Mesenchymal stem cell (in vitro differentiated cells and primary cell): ENCODE measurements at regions not wholly inside any gene's neighbourhood (a gene's known extent, or its start where the extent isn't known, plus 50 kb on each side); places are given as distances from the start of the nearest gene placed in this dataset.

Source experiments
- DNase-seq: peaks from one replicate; pipeline ENCODE4 v3.0.0-alpha.2; 2013
- H2AFZ ChIP-seq: one replicate; pipeline ENCODE4 v1.6.1; 2013; ENCODE audit warnings: low read depth, mild to moderate bottlenecking, control low read depth, inconsistent platforms, low read length, moderate library complexity
- H2AK5ac ChIP-seq: 2 replicates; pipeline ENCODE4 v1.6.1; 2013; ENCODE audit warnings: low read length, moderate library complexity, mild to moderate bottlenecking, inconsistent platforms; ENCODE audit not compliant: severe bottlenecking
- H2BK120ac ChIP-seq: one replicate; pipeline ENCODE4 v1.6.1; 2013; ENCODE audit warnings: low read depth, mild to moderate bottlenecking, inconsistent platforms, low read length, moderate library complexity
- H2BK12ac ChIP-seq, 2 experiments: one replicate each; pipeline ENCODE4 v1.6.1; 2013; ENCODE audit warnings: inconsistent platforms in 2 of 2, low read length in 2 of 2, mild to moderate bottlenecking in 2 of 2, moderate library complexity in 2 of 2, control low read depth in 1 of 2
- H2BK15ac ChIP-seq: one replicate; pipeline ENCODE4 v1.6.1; 2013; ENCODE audit warnings: mild to moderate bottlenecking, low read depth, inconsistent platforms; ENCODE audit not compliant: poor library complexity, severe bottlenecking
- H2BK5ac ChIP-seq: 2 replicates; pipeline ENCODE4 v1.6.1; 2013; ENCODE audit warnings: low read depth, mild to moderate bottlenecking, low read length, control low read depth, inconsistent platforms; ENCODE audit not compliant: poor library complexity, severe bottlenecking
- H3K14ac ChIP-seq, 2 experiments: one replicate each; pipeline ENCODE4 v1.6.1; 2013; ENCODE audit warnings: inconsistent platforms in 2 of 2, low read length in 2 of 2, control low read depth in 1 of 2, mild to moderate bottlenecking in 1 of 2, moderate library complexity in 1 of 2
- H3K18ac ChIP-seq, 2 experiments: one replicate each; pipeline ENCODE4 v1.6.1; 2013; ENCODE audit warnings: inconsistent platforms in 2 of 2, low read length in 2 of 2, control low read depth in 1 of 2, low read depth in 1 of 2, mild to moderate bottlenecking in 1 of 2
- H3K23ac ChIP-seq, 2 experiments: one replicate each; pipeline ENCODE4 v1.6.1; 2013; ENCODE audit warnings: inconsistent platforms in 2 of 2, low read length in 2 of 2, mild to moderate bottlenecking in 2 of 2, moderate library complexity in 2 of 2, control low read depth in 1 of 2
- H3K27ac ChIP-seq: 2 replicates; pipeline ENCODE4 v1.5.1; 2013; ENCODE audit warnings: mild to moderate bottlenecking, moderate library complexity, low read length, control low read depth, inconsistent platforms; ENCODE audit not compliant: poor library complexity, severe bottlenecking
- H3K27me3 ChIP-seq, 2 experiments: 2 replicates each; pipeline versions ENCODE4 v1.6.1 to v1.7.0; 2013; ENCODE audit warnings: low read length in 2 of 2, mild to moderate bottlenecking in 2 of 2, moderate library complexity in 2 of 2, control low read depth in 1 of 2, inconsistent platforms in 1 of 2; ENCODE audit not compliant: control insufficient read depth in 1 of 2, insufficient read depth in 1 of 2
- H3K36me3 ChIP-seq, 2 experiments: 2 replicates each; pipeline versions ENCODE4 v1.6.1 to v1.7.0; 2013; ENCODE audit warnings: low read length in 2 of 2, control low read depth in 1 of 2, inconsistent platforms in 1 of 2, low read depth in 1 of 2, mild to moderate bottlenecking in 1 of 2; ENCODE audit not compliant: insufficient read depth in 2 of 2, control insufficient read depth in 1 of 2
- H3K4ac ChIP-seq, 2 experiments: one replicate each; pipeline ENCODE4 v1.6.1; 2013; ENCODE audit warnings: inconsistent platforms in 2 of 2, low read length in 2 of 2, mild to moderate bottlenecking in 2 of 2, moderate library complexity in 2 of 2, control low read depth in 1 of 2, low read depth in 1 of 2
- H3K4me1 ChIP-seq: 2 replicates; pipeline ENCODE4 v1.6.1; 2013; ENCODE audit warnings: low read depth, low read length, control low read depth; ENCODE audit not compliant: control insufficient read depth, insufficient read depth
- H3K4me2 ChIP-seq: 2 replicates; pipeline ENCODE4 v1.6.1; 2013; ENCODE audit warnings: low read length, mild to moderate bottlenecking, inconsistent platforms; ENCODE audit not compliant: poor library complexity, severe bottlenecking
- H3K4me3 ChIP-seq, 2 experiments: 2 replicates each; pipeline versions ENCODE4 v1.5.1 to v1.7.0; 2013; ENCODE audit warnings: low read length in 2 of 2, mild to moderate bottlenecking in 2 of 2, control low read depth in 1 of 2, low read depth in 1 of 2; ENCODE audit not compliant: insufficient read depth in 1 of 2
- H3K79me1 ChIP-seq: replicated peaks from 2 replicates; pipeline ENCODE4 v1.6.1; 2013; ENCODE audit warnings: mild to moderate bottlenecking, control low read depth, low read length, inconsistent platforms; ENCODE audit not compliant: poor library complexity, severe bottlenecking
- H3K9ac ChIP-seq: 2 replicates; pipeline ENCODE4 v1.7.0; 2013; ENCODE audit warnings: mild to moderate bottlenecking, low read length, moderate library complexity
- H3K9me3 ChIP-seq: 2 replicates; pipeline ENCODE4 v1.7.0; 2013; ENCODE audit warnings: mild to moderate bottlenecking, low read length; ENCODE audit not compliant: control insufficient read depth
- H4K8ac ChIP-seq: one replicate; pipeline ENCODE4 v1.6.1; 2013; ENCODE audit warnings: inconsistent platforms, mild to moderate bottlenecking, low read length, moderate library complexity
- H4K91ac ChIP-seq: one replicate; pipeline ENCODE4 v1.6.1; 2013; ENCODE audit warnings: mild to moderate bottlenecking, low read length, inconsistent platforms
- WGBS: methylation state at CpG from one replicate; pipeline ENCODE4 v1.1.7; 2013; ENCODE audit warnings: mixed read lengths; 5-methylcytosine and 5-hydroxymethylcytosine counted together

GRCh38 chr2:128628996-128629395 is 310.3 kb upstream of the HS6ST1 start:
- Histone ChIP-seq H3K4me2 (no peak overlapping the region), H3K4me3 (no peak overlapping the region), H2BK15ac (no peak overlapping the region), H3K23ac (no peak overlapping the region), H3K14ac (no peak overlapping the region), H2AFZ (no peak overlapping the region), H3K4ac (no peak overlapping the region), H3K27ac (no peak overlapping the region), H3K9me3 (no peaks in the 10 kb centered on the region), H4K91ac (no peak overlapping the region), H3K79me1 (no peaks in the 10 kb centered on the region), H2BK5ac (no peak overlapping the region), H2BK12ac (no peak overlapping the region), H2BK120ac (no peak overlapping the region), H3K36me3 (no peaks in the 10 kb centered on the region), H3K4me1 (peaks cover 4% of the 10 kb centered on the region), H3K27me3 (peaks cover 21 to 46% of the 10 kb centered on the region in 2 experiments), H2AK5ac (no peak overlapping the region), H3K18ac (no peak overlapping the region), H4K8ac (no peak overlapping the region), H3K9ac (no peak overlapping the region)
- no peak for DNase-seq
- WGBS = 89% methylated on average over 6 of the region's 6 CpGs

GRCh38 chr2:128630974-128631697 is 312.5 kb upstream of the HS6ST1 start:
- Histone ChIP-seq H2AFZ (no peak overlapping the region), H3K79me1 (no peaks in the 10 kb centered on the region), H2BK5ac (no peak overlapping the region), H3K4me2 (no peak overlapping the region), H3K27ac (no peak overlapping the region), H2BK120ac (no peak overlapping the region), H3K27me3 (peaks cover 14 to 33% of the 10 kb centered on the region in 2 experiments), H3K14ac (no peak overlapping the region), H2AK5ac (no peak overlapping the region), H3K4ac (no peak overlapping the region), H3K36me3 (no peaks in the 10 kb centered on the region), H2BK12ac (no peak overlapping the region), H3K4me3 (no peak overlapping the region), H3K4me1 (no peaks in the 10 kb centered on the region), H3K9ac (no peak overlapping the region), H2BK15ac (no peak overlapping the region), H3K23ac (no peak overlapping the region), H3K9me3 (no peaks in the 10 kb centered on the region), H4K91ac (no peak overlapping the region), H3K18ac (no peak overlapping the region), H4K8ac (no peak overlapping the region)
- DNase-seq = no peak
- 91% methylated on average over 12 of the region's 12 CpGs for WGBS

- no peak overlapping the region for H2BK12ac ChIP-seq
- peaks cover 11 to 25% of the 10 kb centered on the region in 2 experiments for H3K27me3 ChIP-seq
- DNase-seq = no peak
- H3K4me1 ChIP-seq = no peaks in the 10 kb centered on the region
- no peak overlapping the region for H2BK120ac ChIP-seq
- no peak overlapping the region for H2AFZ ChIP-seq
- no peak overlapping the region for H3K9ac ChIP-seq
- H3K79me1 ChIP-seq = no peaks in the 10 kb centered on the region
- H3K4ac ChIP-seq = no peak overlapping the region
- WGBS = 95% methylated on average over 15 of the region's 15 CpGs
- H2BK15ac ChIP-seq = no peak overlapping the region
- H3K9me3 ChIP-seq = no peaks in the 10 kb centered on the region
- H3K27ac ChIP-seq = no peak overlapping the region
- no peak overlapping the region for H4K8ac ChIP-seq
- no peaks in the 10 kb centered on the region for H3K36me3 ChIP-seq
- no peak overlapping the region for H3K14ac ChIP-seq
- H3K4me3 ChIP-seq = no peak overlapping the region
- H3K4me2 ChIP-seq = no peak overlapping the region
- H2AK5ac ChIP-seq = no peak overlapping the region
- H2BK5ac ChIP-seq = no peak overlapping the region
- H3K23ac ChIP-seq = no peak overlapping the region
- no peak overlapping the region for H4K91ac ChIP-seq
- no peak overlapping the region for H3K18ac ChIP-seq
Observed at GRCh38 chr2:128631698-128632500, 313.2 kb upstream of the HS6ST1 start.

GRCh38 chr2:128632501-128632800 is 313.8 kb upstream of the HS6ST1 start:
- H3K23ac ChIP-seq = no peak overlapping the region
- WGBS = 89% methylated on average over 6 of the region's 6 CpGs
- H3K14ac ChIP-seq = no peak overlapping the region

More at GRCh38 chr2:128632501-128632800, 313.8 kb upstream of the HS6ST1 start:
- Histone ChIP-seq H3K4ac (no peak overlapping the region), H3K4me2 (no peak overlapping the region), H3K27me3 (peaks cover 6 to 19% of the 10 kb centered on the region in 2 experiments), H2AK5ac (no peak overlapping the region), H4K91ac (no peak overlapping the region), H3K18ac (no peak overlapping the region), H3K9ac (no peak overlapping the region), H2BK5ac (no peak overlapping the region), H2BK120ac (no peak overlapping the region), H3K36me3 (no peaks in the 10 kb centered on the region), H4K8ac (no peak overlapping the region), H2BK12ac (no peak overlapping the region), H2BK15ac (no peak overlapping the region), H3K4me3 (no peak overlapping the region), H3K27ac (no peak overlapping the region), H2AFZ (no peak overlapping the region), H3K79me1 (no peaks in the 10 kb centered on the region), H3K9me3 (no peaks in the 10 kb centered on the region), H3K4me1 (no peaks in the 10 kb centered on the region)
- no peak for DNase-seq
